ENCODE measurements at regions not wholly inside any gene's neighbourhood (a gene's known extent, or its start where the extent isn't known, plus 50 kb on each side); places are given as distances from the start of the nearest gene placed in this dataset.

DNA sequence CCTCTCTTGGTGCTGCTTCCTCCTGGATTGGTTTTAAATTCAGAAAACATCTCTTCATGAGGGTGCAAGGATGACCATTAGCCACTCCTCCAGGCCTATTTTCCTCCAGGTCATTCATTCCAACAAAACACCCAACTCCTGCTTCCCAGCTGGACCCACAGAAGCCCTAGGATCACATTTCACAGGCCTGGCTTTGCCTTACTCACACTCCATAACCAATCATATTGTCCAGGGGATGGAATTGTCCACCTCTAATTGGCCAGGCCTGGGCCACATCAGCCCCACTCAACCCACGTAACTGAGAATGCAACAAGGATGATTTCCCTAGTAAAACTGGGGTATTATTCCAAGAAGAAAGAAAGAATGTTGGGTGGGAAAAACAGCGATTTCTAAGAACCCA lies 616.7 kb upstream of the SUCLG2 start:
- TF ChIP-seq Cebpa-rat (IDR thresholded peaks at IDR 0.05): no peak
- Histone ChIP-seq H3K27ac (no peak overlapping the region), H3K4me1 (no peaks in the 10 kb centered on the region), H3K4me2 (no peak overlapping the region), H3K27me3 (no peaks in the 10 kb centered on the region), H3K4me3 (no peak overlapping the region), H3K9me3 (no peaks in the 10 kb centered on the region), H4K20me1 (no peaks in the 10 kb centered on the region), H3K9ac (no peak overlapping the region), H3K36me3 (no peaks in the 10 kb centered on the region)

- no peaks in the 10 kb centered on the region for H4K20me1 ChIP-seq
- H3K9me3 ChIP-seq: no peaks in the 10 kb centered on the region
- no peak overlapping the region for H3K4me3 ChIP-seq
- no peak overlapping the region for H3K27ac ChIP-seq
- H3K4me1 ChIP-seq: no peaks in the 10 kb centered on the region
- no peak for TF ChIP-seq Cebpa-rat (IDR thresholded peaks at IDR 0.05)
- no peaks in the 10 kb centered on the region for H3K27me3 ChIP-seq
- no peaks in the 10 kb centered on the region for H3K36me3 ChIP-seq
- H3K9ac ChIP-seq: no peak overlapping the region
- no peak overlapping the region for H3K4me2 ChIP-seq
Observed at GRCh38 chr3:68256635-68257223, 602.3 kb upstream of the SUCLG2 start.

GRCh38 chr3:68249265-68249664 lies 594.9 kb upstream of the SUCLG2 start:
- no peak overlapping the region for H3K4me2 ChIP-seq

DNA sequence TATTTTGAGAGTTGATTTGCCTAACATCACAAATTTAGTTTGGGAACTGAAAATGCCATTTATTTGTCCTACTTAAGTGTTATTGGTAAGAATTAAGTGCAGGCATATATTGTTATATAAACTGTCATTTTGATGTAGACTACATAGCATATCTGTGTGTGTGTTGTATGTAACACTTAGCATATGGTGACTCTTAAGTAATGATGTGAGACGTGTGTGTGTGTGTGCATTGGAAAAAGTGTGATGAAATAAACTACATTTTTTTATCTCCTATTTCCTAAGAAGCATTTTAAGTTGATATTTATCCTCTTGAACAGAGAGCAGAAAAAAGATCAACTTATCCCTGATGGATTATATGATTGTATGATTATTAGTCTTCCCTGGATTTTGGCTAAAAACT lies 588.2 kb upstream of the SUCLG2 start:
- Histone ChIP-seq H3K4me3 (no peak overlapping the region), H3K9ac (no peak overlapping the region), H4K20me1 (no peaks in the 10 kb centered on the region), H3K9me3 (no peaks in the 10 kb centered on the region), H3K36me3 (no peaks in the 10 kb centered on the region), H3K4me1 (no peaks in the 10 kb centered on the region), H3K27ac (no peak overlapping the region), H3K27me3 (no peaks in the 10 kb centered on the region), H3K4me2 (no peak overlapping the region)
- TF ChIP-seq Cebpa-rat (IDR thresholded peaks at IDR 0.05): no peak

More at GRCh38 chr3:68249265-68249664, 594.9 kb upstream of the SUCLG2 start:
- H4K20me1 ChIP-seq: no peaks in the 10 kb centered on the region
- H3K9me3 ChIP-seq: no peaks in the 10 kb centered on the region
- H3K4me3 ChIP-seq: no peak overlapping the region
- no peaks in the 10 kb centered on the region for H3K36me3 ChIP-seq
- no peak overlapping the region for H3K27ac ChIP-seq
- no peak for TF ChIP-seq Cebpa-rat (IDR thresholded peaks at IDR 0.05)
- H3K27me3 ChIP-seq: no peaks in the 10 kb centered on the region
- H3K4me1 ChIP-seq: no peaks in the 10 kb centered on the region
- no peak overlapping the region for H3K9ac ChIP-seq

DNA sequence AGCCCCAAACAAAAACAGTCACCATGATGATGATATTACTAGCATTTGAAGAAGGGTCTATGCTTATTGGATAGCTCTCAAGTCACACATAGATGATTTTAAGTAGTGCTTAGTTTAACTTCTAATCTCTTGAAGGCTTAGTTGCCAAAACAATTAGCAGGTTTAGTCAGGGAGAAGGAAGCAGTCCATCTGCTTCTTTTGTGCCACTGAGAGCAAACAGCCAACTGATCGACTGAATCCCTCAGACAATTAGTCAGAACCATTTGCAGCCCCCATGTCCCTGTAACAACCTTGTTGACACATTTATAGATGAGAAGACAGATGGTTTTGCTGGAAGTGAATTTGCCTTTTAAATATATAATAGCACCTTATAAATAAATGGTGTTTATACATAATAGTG lies 585.1 kb upstream of the SUCLG2 start:
- H4K20me1 ChIP-seq: no peaks in the 10 kb centered on the region
- H3K36me3 ChIP-seq: no peaks in the 10 kb centered on the region
- no peaks in the 10 kb centered on the region for H3K9me3 ChIP-seq
- no peaks in the 10 kb centered on the region for H3K27me3 ChIP-seq
- TF ChIP-seq Cebpa-rat (IDR thresholded peaks at IDR 0.05): no peak
- H3K9ac ChIP-seq: no peak overlapping the region
- H3K27ac ChIP-seq: no peak overlapping the region
- H3K4me3 ChIP-seq: no peak overlapping the region
- H3K4me2 ChIP-seq: no peak overlapping the region
- H3K4me1 ChIP-seq: no peaks in the 10 kb centered on the region

DNA sequence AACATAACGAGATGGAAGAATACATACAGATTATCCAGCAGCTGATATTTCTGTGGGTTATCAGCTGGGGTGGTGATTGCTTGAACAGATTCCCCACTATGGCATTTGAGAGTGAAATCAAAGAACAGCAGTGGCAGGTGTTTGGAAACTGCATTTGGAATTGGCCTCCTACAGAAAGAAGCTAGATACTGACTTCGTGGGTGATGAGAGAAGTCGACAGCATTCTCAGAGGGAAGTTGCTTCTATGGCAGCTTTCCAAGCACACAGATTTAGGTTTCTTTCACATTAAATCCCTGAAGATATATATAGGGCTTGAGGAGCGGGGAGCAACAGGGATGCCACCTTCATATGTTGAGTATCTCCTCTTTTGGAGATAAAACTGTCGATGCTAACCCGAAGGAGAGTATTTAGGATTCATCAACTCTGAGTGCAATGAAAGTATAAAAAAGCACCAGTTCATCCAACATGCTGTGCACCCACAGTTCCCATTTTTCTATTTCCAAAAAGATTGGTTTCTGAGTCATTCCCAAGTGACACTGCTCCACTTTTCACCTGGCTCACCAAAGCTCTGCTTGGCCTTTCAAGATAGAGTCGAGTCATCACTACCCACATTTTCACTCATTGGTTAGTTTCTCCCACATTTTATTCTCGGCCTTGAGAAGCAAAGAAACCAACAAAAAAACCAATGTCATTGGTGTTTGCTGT lies 579.8 kb upstream of the SUCLG2 start:
- TF ChIP-seq Cebpa-rat (IDR thresholded peaks at IDR 0.05): no peak
- no peaks in the 10 kb centered on the region for H3K9me3 ChIP-seq
- H3K4me1 ChIP-seq: no peaks in the 10 kb centered on the region
- H4K20me1 ChIP-seq: no peaks in the 10 kb centered on the region
- no peak overlapping the region for H3K9ac ChIP-seq
- H3K27ac ChIP-seq: no peak overlapping the region
- no peak overlapping the region for H3K4me2 ChIP-seq
- H3K4me3 ChIP-seq: no peak overlapping the region
- H3K27me3 ChIP-seq: no peaks in the 10 kb centered on the region
- H3K36me3 ChIP-seq: no peaks in the 10 kb centered on the region

GRCh38 chr3:68228856-68229255 lies 574.4 kb upstream of the SUCLG2 start:
- TF ChIP-seq Cebpa-rat (IDR thresholded peaks at IDR 0.05): no peak
- Histone ChIP-seq H3K27me3 (no peaks in the 10 kb centered on the region), H3K4me3 (no peak overlapping the region), H3K4me1 (no peaks in the 10 kb centered on the region), H3K9ac (no peak overlapping the region), H3K36me3 (no peaks in the 10 kb centered on the region), H4K20me1 (no peaks in the 10 kb centered on the region), H3K4me2 (no peak overlapping the region), H3K27ac (no peak overlapping the region), H3K9me3 (no peaks in the 10 kb centered on the region)

GRCh38 chr3:68220832-68221231 lies 566.4 kb upstream of the SUCLG2 start:
- no peak for TF ChIP-seq Cebpa-rat (IDR thresholded peaks at IDR 0.05)
- Histone ChIP-seq H3K27me3 (no peaks in the 10 kb centered on the region), H3K4me1 (no peaks in the 10 kb centered on the region), H3K9ac (no peak overlapping the region), H3K4me2 (no peak overlapping the region), H3K9me3 (no peaks in the 10 kb centered on the region), H3K36me3 (no peaks in the 10 kb centered on the region), H3K4me3 (no peak overlapping the region), H3K27ac (no peak overlapping the region), H4K20me1 (no peaks in the 10 kb centered on the region)

GRCh38 chr3:68211637-68212036 lies 557.2 kb upstream of the SUCLG2 start:
- no peak overlapping the region for H3K4me2 ChIP-seq
- no peaks in the 10 kb centered on the region for H3K27me3 ChIP-seq
- H3K9me3 ChIP-seq: no peaks in the 10 kb centered on the region
- no peak for TF ChIP-seq Cebpa-rat (IDR thresholded peaks at IDR 0.05)
- no peak overlapping the region for H3K9ac ChIP-seq
- H3K27ac ChIP-seq: no peak overlapping the region
- H4K20me1 ChIP-seq: no peaks in the 10 kb centered on the region
- H3K36me3 ChIP-seq: no peaks in the 10 kb centered on the region
- no peak overlapping the region for H3K4me3 ChIP-seq
- H3K4me1 ChIP-seq: no peaks in the 10 kb centered on the region

- Histone ChIP-seq H3K4me3 (no peak overlapping the region), H3K27me3 (no peaks in the 10 kb centered on the region), H3K9me3 (no peaks in the 10 kb centered on the region), H3K9ac (no peak overlapping the region), H3K36me3 (no peaks in the 10 kb centered on the region), H3K27ac (no peak overlapping the region), H4K20me1 (no peaks in the 10 kb centered on the region), H3K4me2 (no peak overlapping the region), H3K4me1 (no peaks in the 10 kb centered on the region)
- TF ChIP-seq Cebpa-rat (IDR thresholded peaks at IDR 0.05): no peak
Observed at GRCh38 chr3:68210635-68211034, 556.2 kb upstream of the SUCLG2 start.

Data from BLaER1 (cell line).